ENCODE measurements at regions not wholly inside any gene's neighbourhood (a gene's known extent, or its start where the extent isn't known, plus 50 kb on each side); places are given as distances from the start of the nearest gene placed in this dataset.

- TF ChIP-seq, protein P1, sequence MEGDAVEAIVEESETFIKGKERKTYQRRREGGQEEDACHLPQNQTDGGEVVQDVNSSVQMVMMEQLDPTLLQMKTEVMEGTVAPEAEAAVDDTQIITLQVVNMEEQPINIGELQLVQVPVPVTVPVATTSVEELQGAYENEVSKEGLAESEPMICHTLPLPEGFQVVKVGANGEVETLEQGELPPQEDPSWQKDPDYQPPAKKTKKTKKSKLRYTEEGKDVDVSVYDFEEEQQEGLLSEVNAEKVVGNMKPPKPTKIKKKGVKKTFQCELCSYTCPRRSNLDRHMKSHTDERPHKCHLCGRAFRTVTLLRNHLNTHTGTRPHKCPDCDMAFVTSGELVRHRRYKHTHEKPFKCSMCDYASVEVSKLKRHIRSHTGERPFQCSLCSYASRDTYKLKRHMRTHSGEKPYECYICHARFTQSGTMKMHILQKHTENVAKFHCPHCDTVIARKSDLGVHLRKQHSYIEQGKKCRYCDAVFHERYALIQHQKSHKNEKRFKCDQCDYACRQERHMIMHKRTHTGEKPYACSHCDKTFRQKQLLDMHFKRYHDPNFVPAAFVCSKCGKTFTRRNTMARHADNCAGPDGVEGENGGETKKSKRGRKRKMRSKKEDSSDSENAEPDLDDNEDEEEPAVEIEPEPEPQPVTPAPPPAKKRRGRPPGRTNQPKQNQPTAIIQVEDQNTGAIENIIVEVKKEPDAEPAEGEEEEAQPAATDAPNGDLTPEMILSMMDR (IDR thresholded peaks at IDR 0.05; ENCODE audit: low read length), result no peak
- TF ChIP-seq EZH2 (IDR thresholded peaks at IDR 0.05; ENCODE audit: borderline replicate concordance, low read length), result no peak
Observed at GRCh38 chrX:118179718-118180117, 63.1 kb upstream of the KLHL13 start.

All from OCI-LY1 (cell line).